ENCODE measurements at regions not wholly inside any gene's neighbourhood (a gene's known extent, or its start where the extent isn't known, plus 50 kb on each side); places are given as distances from the start of the nearest gene placed in this dataset.

DNA sequence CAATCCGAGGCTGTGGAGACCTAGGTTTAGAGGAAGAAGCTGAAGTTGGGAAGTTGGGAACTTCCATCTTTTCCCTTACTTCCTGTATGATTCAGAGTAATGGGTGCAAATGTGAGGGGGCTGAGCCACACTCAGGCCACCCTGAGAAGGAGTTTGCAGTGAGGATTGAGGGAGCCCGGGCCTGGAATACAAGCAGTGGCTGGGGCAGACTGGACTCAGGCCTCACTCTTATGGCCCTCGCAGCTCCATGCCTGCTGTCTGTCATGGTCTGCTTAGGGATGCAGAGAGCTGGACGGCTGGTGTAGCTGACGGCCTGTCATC, 73.7 kb upstream of the RAB4A start:
- Histone ChIP-seq H3K79me2 (ENCODE audit: insufficient read depth, low read length) (no peaks in the 10 kb centered on the region), H3K9me3 (ENCODE audit: low read depth, low read length) (no peaks in the 10 kb centered on the region), H3K4me3 (ENCODE audit: insufficient read depth, low read length) (no peak overlapping the region), H3K4me1 (ENCODE audit: insufficient read depth, low read length) (peaks cover 16% of the 10 kb centered on the region), H3K36me3 (ENCODE audit: insufficient read depth, low read length) (no peaks in the 10 kb centered on the region), H2AFZ (ENCODE audit: low read length) (peak overlapping the region; percentile 13), H3K27ac (ENCODE audit: low read depth, low read length) (no peak overlapping the region), H3K4me2 (ENCODE audit: insufficient read depth, low read length) (no peak overlapping the region), H4K20me1 (ENCODE audit: insufficient read depth, low read length) (no peaks in the 10 kb centered on the region), H3K27me3 (ENCODE audit: insufficient read depth, low read length) (peaks cover 3% of the 10 kb centered on the region)
- TF ChIP-seq CTCF (IDR thresholded peaks at IDR 0.05; ENCODE audit: extremely low read depth, low read depth, low read length), result no peak
- peak; percentile 54 for DNase-seq (ENCODE audit: insufficient read length, low spot score, missing footprints)

GRCh38 chr1:229199261-229200243, 71.4 kb upstream of the RAB4A start:
- Histone ChIP-seq H3K79me2 (ENCODE audit: insufficient read depth, low read length) (no peaks in the 10 kb centered on the region), H3K36me3 (ENCODE audit: insufficient read depth, low read length) (no peaks in the 10 kb centered on the region), H3K27ac (ENCODE audit: low read depth, low read length) (no peak overlapping the region), H4K20me1 (ENCODE audit: insufficient read depth, low read length) (no peaks in the 10 kb centered on the region), H3K4me3 (ENCODE audit: insufficient read depth, low read length) (peak overlapping the region; percentile 34), H3K4me1 (ENCODE audit: insufficient read depth, low read length) (peaks cover 14% of the 10 kb centered on the region), H2AFZ (ENCODE audit: low read length) (peak overlapping the region; percentile 76), H3K4me2 (ENCODE audit: insufficient read depth, low read length) (peak overlapping the region; percentile 66), H3K9me3 (ENCODE audit: low read depth, low read length) (no peaks in the 10 kb centered on the region), H3K27me3 (ENCODE audit: insufficient read depth, low read length) (peaks cover 3% of the 10 kb centered on the region)
- DNase-seq (ENCODE audit: insufficient read length, low spot score, missing footprints), result peak; percentile 44
- no peak for TF ChIP-seq CTCF (IDR thresholded peaks at IDR 0.05; ENCODE audit: extremely low read depth, low read depth, low read length)

GRCh38 chr1:229203030-229203751, 67.7 kb upstream of the RAB4A start:
- Histone ChIP-seq H3K4me1 (ENCODE audit: insufficient read depth, low read length) (peaks cover 3% of the 10 kb centered on the region), H2AFZ (ENCODE audit: low read length) (no peak overlapping the region), H3K27ac (ENCODE audit: low read depth, low read length) (no peak overlapping the region), H3K79me2 (ENCODE audit: insufficient read depth, low read length) (no peaks in the 10 kb centered on the region), H3K27me3 (ENCODE audit: insufficient read depth, low read length) (peaks cover 3% of the 10 kb centered on the region), H3K36me3 (ENCODE audit: insufficient read depth, low read length) (no peaks in the 10 kb centered on the region), H3K4me3 (ENCODE audit: insufficient read depth, low read length) (no peak overlapping the region), H4K20me1 (ENCODE audit: insufficient read depth, low read length) (no peaks in the 10 kb centered on the region), H3K9me3 (ENCODE audit: low read depth, low read length) (no peaks in the 10 kb centered on the region), H3K4me2 (ENCODE audit: insufficient read depth, low read length) (no peak overlapping the region)
- no peak for DNase-seq (ENCODE audit: insufficient read length, low spot score, missing footprints)
- no peak for TF ChIP-seq CTCF (IDR thresholded peaks at IDR 0.05; ENCODE audit: extremely low read depth, low read depth, low read length)
